GM21717 (cell line): ENCODE measurements at regions not wholly inside any gene's neighbourhood (a gene's known extent, or its start where the extent isn't known, plus 50 kb on each side); places are given as distances from the start of the nearest gene placed in this dataset.
"Not testable (repeated sequence)": the region's sequence is repeated elsewhere in the genome, so short reads cannot be mapped to it uniquely, and the experiment has no call there.

Experiments
- ATAC-seq: cut with Tn5 transposase; IDR thresholded peaks from one replicate; pipeline ENCODE4 v1.9.1; 2021; ENCODE audit warnings: mild to moderate bottlenecking, moderate library complexity; ENCODE audit not compliant: unreplicated experiment

DNA sequence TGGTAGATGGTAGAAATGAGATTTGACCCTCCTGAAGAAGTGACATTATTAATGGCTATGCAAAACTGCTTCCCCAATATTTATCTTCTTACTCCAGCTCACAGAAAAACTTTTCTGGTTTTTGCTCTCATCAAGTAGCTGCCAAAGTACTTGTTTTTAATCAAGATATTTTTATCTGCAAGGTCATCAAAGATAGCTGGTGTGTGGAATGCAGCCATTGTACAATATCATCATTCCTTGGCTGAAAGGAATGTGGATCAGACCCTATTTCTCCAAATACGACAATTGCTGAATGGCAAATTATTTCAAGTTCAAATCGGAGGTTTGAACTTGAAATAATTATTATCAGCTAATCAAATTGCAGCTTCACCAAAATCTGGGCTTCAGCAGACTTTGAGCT lies 126.9 kb upstream of the SLC7A14 start:
- no peak for ATAC-seq

DNA sequence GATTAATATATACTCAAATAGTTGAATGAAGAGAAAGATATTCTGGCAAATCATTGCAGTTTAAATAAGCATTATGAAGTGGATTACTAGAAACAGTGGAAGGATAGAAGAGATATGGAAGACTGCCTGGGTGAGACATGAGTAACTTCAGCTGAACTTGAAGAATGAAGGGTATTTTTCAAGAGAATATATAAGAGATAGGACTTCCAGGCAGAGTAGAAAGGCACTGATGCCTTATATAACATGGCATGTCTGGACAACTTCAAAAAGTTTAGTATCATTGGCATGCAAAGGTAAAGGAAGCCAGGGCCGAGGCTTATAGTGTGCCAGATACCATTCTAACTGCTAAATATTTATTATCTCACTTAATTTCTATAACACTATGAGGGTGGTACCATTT lies 126.5 kb upstream of the SLC7A14 start:
- ATAC-seq: no peak

GRCh38 chr3:170711786-170712185 lies 125.9 kb upstream of the SLC7A14 start:
- ATAC-seq: no peak

DNA sequence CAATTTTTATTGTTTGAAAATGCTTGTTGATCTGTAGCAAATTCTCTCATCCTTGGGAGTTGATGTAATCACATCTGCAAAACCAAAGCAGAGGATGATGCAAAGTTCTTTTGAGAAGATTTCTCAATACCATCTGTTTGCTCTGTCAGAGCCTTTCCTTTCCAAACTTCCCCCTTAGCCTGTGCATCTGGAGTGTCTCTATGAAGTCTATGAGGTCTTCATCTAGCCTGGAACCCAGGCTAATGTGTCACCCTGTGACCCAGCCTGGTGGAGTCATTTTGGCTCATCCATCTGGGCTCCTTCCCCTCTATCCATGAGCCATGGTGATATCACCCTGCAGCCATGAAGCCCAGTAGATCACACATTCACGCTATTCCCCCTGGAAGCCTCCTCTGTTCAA lies 123.2 kb upstream of the SLC7A14 start:
- no peak for ATAC-seq

- ATAC-seq: no peak
These were observed 122.0 kb upstream of the SLC7A14 start for GRCh38 chr3:170707899-170708298.

DNA sequence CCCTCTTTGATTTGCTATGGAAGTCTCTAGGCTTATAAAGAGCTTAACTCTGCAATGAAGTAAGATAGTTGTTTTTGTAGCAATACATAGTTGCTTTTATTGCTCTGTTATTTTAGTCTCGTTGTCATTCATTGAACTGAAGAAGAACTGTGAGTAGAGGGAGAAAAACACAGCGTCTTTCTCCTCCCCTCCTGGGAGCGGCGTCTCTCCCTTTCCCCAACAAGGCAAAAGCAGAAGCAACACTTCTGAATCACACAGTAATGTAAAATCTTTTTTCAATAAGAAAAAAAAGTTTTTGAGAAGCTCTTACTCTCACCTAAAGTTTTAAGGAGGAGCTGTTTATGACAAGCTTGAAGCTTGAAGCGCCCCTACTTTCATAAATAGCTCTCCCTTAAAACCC lies 119.3 kb upstream of the SLC7A14 start:
- ATAC-seq: no peak

DNA sequence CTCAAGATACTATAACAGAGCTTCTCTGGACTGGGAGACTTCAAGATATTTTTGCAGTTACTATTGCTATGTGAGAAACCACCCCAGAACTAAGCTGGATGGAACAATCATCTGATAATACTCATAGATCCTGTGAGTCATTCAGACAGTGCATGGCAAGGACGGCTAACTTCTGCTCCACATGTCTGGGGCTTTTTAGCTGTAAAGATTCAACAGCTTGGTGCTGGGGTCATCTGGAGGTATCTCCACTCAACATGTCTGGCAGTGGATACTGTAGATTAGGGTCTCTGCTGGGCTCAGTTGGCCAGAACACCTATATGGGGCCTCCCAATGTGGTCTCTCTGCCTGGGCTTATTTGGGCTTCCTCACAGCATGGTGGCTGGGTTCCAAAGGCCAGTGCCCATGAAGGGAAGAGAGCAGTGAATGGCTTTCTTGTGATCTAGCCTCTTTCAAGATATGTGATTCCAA lies 117.3 kb upstream of the SLC7A14 start:
- ATAC-seq: no peak

GRCh38 chr3:170701696-170702678 lies 116.1 kb upstream of the SLC7A14 start:
- ATAC-seq: no peak

DNA sequence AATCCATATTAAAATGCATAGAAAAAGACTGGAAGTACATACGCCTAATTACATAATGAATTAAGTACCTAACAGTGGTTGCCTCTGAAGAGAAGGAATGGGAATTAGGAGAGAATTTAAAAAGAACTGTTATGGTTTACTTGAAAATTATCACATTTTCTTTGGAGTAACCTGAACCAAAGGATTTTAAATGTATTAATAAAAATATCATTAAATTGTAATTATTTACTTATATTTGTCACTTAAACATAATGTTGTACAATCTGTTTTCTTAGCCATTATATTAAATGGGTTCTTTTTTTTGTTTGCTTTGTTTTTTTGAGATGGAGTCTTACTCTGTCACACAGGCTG lies 114.2 kb upstream of the SLC7A14 start:
- no peak for ATAC-seq

DNA sequence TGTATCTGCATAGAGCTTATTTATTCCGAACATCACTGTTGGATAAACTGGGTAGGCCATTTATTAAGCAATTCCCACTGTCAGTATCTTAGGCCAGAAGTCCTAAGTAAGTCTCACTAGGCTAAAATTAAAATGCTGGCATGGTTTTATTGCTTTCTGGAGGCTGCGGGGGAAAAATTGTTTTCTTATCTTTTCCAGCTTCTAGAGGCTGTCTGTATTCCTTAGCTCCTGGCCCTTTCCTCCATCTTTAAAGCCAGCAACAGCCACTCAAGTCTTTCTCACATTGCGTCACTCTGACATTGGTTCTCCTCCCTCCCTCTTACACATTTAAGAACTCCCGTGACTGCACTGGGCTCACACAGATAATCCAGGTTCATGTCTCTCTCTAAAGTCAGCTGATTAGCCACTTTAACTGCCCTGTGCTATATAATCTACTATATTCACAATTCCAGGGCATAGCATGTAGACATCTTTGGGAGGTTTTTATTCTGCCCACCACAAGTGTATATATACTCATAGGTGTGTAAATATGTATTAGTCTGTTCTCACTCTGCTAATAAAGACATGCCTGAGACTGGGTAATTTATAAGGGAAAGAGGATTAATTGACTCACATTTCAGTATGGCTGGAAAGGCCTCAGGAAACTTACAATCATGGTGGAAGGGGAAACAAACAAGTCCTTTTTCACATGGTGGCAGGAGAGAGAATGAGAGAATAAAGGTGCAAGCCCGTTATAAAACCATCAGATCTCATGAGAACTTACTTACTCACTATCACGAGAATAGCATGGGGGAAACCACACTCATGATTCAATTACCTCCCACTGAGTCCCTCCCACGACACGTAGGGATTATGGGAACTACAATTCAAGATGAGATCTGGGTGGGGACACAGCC lies 113.5 kb upstream of the SLC7A14 start:
- ATAC-seq: no peak

- ATAC-seq: no peak
These were observed 112.0 kb upstream of the SLC7A14 start for GRCh38 chr3:170697908-170698307.

- no peak for ATAC-seq
These were observed 111.3 kb upstream of the SLC7A14 start for GRCh38 chr3:170697131-170697530.

DNA sequence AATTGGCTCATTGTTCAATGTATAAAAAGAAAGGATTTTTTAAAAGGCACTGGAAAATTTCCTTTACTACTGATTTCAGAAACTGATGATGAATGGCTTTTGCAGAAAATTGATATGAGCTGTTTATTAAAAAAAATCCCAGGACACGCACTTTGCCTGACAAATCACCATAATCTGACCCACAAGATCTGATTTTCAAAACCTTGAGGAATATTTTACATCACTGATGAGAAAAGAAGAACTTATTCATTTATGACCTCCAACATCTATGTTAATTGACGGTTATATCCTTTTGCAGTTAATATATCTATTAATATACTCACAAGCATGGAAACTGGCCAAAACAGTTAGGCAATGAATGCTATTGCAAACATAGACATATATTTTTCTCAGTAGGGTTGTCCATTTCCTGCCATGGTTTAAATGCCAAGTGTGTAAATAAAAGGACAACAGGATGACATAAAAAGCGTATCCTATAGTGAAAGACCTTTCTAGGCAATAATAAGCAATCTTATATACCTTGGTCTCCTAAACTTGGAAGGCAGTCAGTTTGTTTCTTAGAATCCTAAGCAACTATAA lies 109.7 kb upstream of the SLC7A14 start:
- no peak for ATAC-seq

GRCh38 chr3:170692720-170693119 lies 106.8 kb upstream of the SLC7A14 start:
- ATAC-seq: no peak

- no peak for ATAC-seq
These were observed 104.7 kb upstream of the SLC7A14 start for GRCh38 chr3:170690661-170690981.

- ATAC-seq: peak; percentile 55
These were observed 104.2 kb upstream of the SLC7A14 start for GRCh38 chr3:170689893-170690660.

GRCh38 chr3:170689296-170689829 lies 103.5 kb upstream of the SLC7A14 start:
- no peak for ATAC-seq

GRCh38 chr3:170688222-170688621 lies 102.3 kb upstream of the SLC7A14 start:
- not testable (repeated sequence) for ATAC-seq

- ATAC-seq: no peak
These were observed 94.7 kb upstream of the SLC7A14 start for GRCh38 chr3:170680593-170680992.

- ATAC-seq: no peak
These were observed 93.3 kb upstream of the SLC7A14 start for GRCh38 chr3:170679190-170679589.
